Right lobe of liver (tissue), 4 donors: ENCODE measurements at regions not wholly inside any gene's neighbourhood (a gene's known extent, or its start where the extent isn't known, plus 50 kb on each side); places are given as distances from the start of the nearest gene placed in this dataset.

Experiments used
- POLR2A ChIP-seq: fragments of 450-650 bp; IDR thresholded peaks from one replicate; pipeline ENCODE4 v1.6.1; 2017; ENCODE audit warnings: antibody characterized with exemption, mild to moderate bottlenecking
- TF ChIP-seq, protein P1 (sequence below), 4 donors: fragments of 200-600 bp in 3 of 4; fragments of 450-650 bp in 1 of 4; IDR thresholded peaks; one replicate each; pipeline versions ENCODE4 v1.5.1 to v1.8.0; 2016 to 2022; ENCODE audit warnings: antibody characterized with exemption in 4 of 4, mild to moderate bottlenecking in 2 of 4
- donor health status: DM: no; HTN: no; CAD: no.
- donor health status: DM: no; HTN: no; CAD: no.
- donor health status: DM: no; HTN: yes; CAD: no.

DNA sequence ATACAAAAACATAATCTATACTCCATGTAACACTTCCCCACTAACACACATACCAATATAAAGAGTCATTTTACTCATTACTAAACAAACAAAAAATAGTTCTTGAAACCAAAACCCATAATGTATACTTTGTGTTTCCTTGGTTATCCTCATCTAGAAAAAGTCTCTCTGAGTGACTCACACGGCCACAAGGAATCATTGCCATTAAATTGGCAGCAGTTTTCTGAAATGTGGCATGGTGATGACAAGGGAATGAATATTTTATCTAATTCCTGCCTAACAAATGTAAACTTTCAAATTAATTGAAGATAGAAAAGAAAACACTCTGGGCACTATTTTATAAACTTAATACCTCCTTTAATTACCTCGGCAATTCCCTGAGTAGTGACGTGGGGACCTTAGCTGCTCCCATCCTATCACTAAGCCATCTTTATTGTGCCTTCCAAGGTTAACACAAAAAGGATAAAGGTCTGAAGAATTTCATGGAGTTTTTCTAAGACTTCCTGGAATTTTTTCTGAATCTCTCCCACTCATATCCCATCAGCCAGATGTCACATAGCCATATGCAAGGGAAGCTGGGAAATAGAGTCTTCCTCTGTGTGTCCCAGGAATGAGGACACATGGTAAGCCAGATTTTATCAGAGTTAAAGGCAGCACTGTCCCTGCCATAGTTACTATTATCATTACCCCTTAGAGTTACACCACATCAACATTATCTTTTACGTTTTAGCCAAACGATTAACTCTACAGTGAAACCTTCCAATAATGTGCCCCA is 857.2 kb upstream of the TENM4 start:
- TF ChIP-seq, protein P1, sequence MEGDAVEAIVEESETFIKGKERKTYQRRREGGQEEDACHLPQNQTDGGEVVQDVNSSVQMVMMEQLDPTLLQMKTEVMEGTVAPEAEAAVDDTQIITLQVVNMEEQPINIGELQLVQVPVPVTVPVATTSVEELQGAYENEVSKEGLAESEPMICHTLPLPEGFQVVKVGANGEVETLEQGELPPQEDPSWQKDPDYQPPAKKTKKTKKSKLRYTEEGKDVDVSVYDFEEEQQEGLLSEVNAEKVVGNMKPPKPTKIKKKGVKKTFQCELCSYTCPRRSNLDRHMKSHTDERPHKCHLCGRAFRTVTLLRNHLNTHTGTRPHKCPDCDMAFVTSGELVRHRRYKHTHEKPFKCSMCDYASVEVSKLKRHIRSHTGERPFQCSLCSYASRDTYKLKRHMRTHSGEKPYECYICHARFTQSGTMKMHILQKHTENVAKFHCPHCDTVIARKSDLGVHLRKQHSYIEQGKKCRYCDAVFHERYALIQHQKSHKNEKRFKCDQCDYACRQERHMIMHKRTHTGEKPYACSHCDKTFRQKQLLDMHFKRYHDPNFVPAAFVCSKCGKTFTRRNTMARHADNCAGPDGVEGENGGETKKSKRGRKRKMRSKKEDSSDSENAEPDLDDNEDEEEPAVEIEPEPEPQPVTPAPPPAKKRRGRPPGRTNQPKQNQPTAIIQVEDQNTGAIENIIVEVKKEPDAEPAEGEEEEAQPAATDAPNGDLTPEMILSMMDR (IDR thresholded peaks at IDR 0.05), result no peak
- no peak for TF ChIP-seq POLR2A
